LoVo (cell line): ENCODE measurements at regions not wholly inside any gene's neighbourhood (a gene's known extent, or its start where the extent isn't known, plus 50 kb on each side); places are given as distances from the start of the nearest gene placed in this dataset.

Experiments
- DNase-seq: peaks from one replicate; pipeline ENCODE4 v3.0.0-alpha.2; 2016; ENCODE audit warnings: low spot score

GRCh38 chr2:175463589-175464310 is 282.2 kb upstream of the ATP5MC3 start:
- no peak for DNase-seq

- no peak for DNase-seq
These were observed 281.7 kb upstream of the ATP5MC3 start for GRCh38 chr2:175463169-175463568.

- DNase-seq = no peak
These were observed 280.7 kb upstream of the ATP5MC3 start for GRCh38 chr2:175462246-175462645.

GRCh38 chr2:175461839-175462238 is 280.3 kb upstream of the ATP5MC3 start:
- DNase-seq = no peak

GRCh38 chr2:175457895-175458448 is 276.5 kb upstream of the ATP5MC3 start:
- no peak for DNase-seq

- DNase-seq = no peak
These were observed 273.5 kb upstream of the ATP5MC3 start for GRCh38 chr2:175454953-175455389.

GRCh38 chr2:175450029-175450760 is 268.7 kb upstream of the ATP5MC3 start:
- DNase-seq = no peak

- DNase-seq = no peak
These were observed 268.1 kb upstream of the ATP5MC3 start for GRCh38 chr2:175449616-175450015.

- no peak for DNase-seq
These were observed 264.7 kb upstream of the ATP5MC3 start for GRCh38 chr2:175446201-175446600.

GRCh38 chr2:175445281-175445680 is 263.8 kb upstream of the ATP5MC3 start:
- DNase-seq = no peak

- DNase-seq = no peak
These were observed 260.9 kb upstream of the ATP5MC3 start for GRCh38 chr2:175442441-175442840.

- DNase-seq = no peak
These were observed 259.8 kb upstream of the ATP5MC3 start for GRCh38 chr2:175441181-175441761.

GRCh38 chr2:175439416-175439815 is 257.9 kb upstream of the ATP5MC3 start:
- no peak for DNase-seq

GRCh38 chr2:175437167-175437566 is 255.7 kb upstream of the ATP5MC3 start:
- DNase-seq = no peak

GRCh38 chr2:175436076-175436475 is 254.6 kb upstream of the ATP5MC3 start:
- DNase-seq = no peak

GRCh38 chr2:175435012-175435411 is 253.5 kb upstream of the ATP5MC3 start:
- DNase-seq = no peak

- no peak for DNase-seq
These were observed 251.3 kb upstream of the ATP5MC3 start for GRCh38 chr2:175432793-175433192.

GRCh38 chr2:175432021-175432420 is 250.5 kb upstream of the ATP5MC3 start:
- no peak for DNase-seq

GRCh38 chr2:175431101-175431946 is 249.8 kb upstream of the ATP5MC3 start:
- no peak for DNase-seq

GRCh38 chr2:175430236-175430635 is 248.7 kb upstream of the ATP5MC3 start:
- DNase-seq = no peak

GRCh38 chr2:175418224-175418835 is 236.8 kb upstream of the ATP5MC3 start:
- no peak for DNase-seq
